ENCODE measurements at regions not wholly inside any gene's neighbourhood (a gene's known extent, or its start where the extent isn't known, plus 50 kb on each side); places are given as distances from the start of the nearest gene placed in this dataset.

DNA sequence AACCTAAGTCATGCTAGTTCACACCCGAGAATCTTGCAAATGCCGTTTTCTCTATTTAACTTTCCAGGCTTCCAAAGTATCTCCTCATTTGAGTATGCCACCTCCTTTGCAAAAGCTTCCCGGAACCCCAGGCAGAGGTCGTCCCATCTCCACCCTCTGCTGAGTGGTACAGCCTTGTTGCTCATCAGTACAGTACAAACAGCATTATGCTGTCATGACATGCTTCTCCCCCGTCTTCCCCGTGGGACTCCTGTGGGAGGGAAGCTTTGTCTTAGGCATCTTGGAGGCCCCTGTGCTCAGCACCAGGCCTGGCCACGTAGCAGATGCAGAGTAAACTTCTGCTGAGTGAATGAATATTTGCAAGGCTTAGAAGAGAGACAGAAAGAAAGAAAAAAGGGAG is 102.7 kb downstream of the CDCA7 start:
- TF ChIP-seq NFRKB (IDR thresholded peaks at IDR 0.05) (no peak), TARDBP (IDR thresholded peaks at IDR 0.05) (no peak)
